C4-2B (cell line): ENCODE measurements at regions not wholly inside any gene's neighbourhood (a gene's known extent, or its start where the extent isn't known, plus 50 kb on each side); places are given as distances from the start of the nearest gene placed in this dataset.

Experiments
- CTCF ChIP-seq: fragments of 450-650 bp; conservative IDR thresholded peaks from 2 replicates; pipeline ENCODE4 v1.5.1; 2017; ENCODE audit warnings: mild to moderate bottlenecking
- ZFX ChIP-seq: fragments of 450-650 bp; IDR thresholded peaks from 2 replicates; pipeline ENCODE4 v1.6.1; 2017

- no peak for TF ChIP-seq CTCF
- TF ChIP-seq ZFX = no peak
Observed at GRCh38 chr15:24862726-24863521, 91.9 kb upstream of the SNRPN start.
